NCI-H82 (cell line): ENCODE measurements at regions not wholly inside any gene's neighbourhood (a gene's known extent, or its start where the extent isn't known, plus 50 kb on each side); places are given as distances from the start of the nearest gene placed in this dataset.
"Not testable (repeated sequence)": the region's sequence is repeated elsewhere in the genome, so short reads cannot be mapped to it uniquely, and the experiment has no call there.

Source experiments
- DNase-seq: peaks from one replicate; lab custom pipeline; 2025; lab: John Stamatoyannopoulos, UW

DNA sequence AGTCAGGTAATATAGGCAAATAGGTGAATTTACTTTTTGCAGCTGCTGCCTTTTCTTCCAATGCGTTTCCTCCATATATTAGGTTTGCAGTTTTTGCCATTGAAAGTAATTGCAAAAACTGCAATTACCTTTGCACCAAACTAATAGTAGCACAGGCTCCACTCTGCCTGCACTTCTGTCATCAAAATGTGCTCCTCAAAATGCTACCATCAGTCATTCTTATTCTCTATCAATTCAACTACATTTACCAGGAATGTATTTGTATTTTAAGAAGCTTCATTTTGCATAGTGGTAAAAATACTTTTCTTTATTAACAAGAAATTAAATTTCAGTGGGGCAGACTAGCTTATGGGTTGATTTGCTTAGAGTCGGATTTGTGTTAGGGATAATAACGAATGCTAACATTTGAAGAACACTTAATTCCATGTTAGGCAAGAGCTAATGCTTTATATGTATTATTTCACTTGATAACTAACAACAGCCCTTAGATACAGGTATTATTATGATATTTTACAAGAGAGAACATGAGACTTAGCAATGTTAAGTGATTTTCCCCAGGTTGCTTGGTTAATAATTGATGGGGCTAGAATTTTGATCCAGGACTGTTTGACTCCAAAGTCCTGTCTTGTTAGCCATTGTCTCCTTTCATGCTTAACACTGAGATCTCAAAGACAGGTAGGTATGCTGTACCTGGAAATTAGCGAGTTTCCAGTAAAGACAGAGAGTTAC lies 300.4 kb downstream of the MAN2A1 start:
- DNase-seq: no peak

DNA sequence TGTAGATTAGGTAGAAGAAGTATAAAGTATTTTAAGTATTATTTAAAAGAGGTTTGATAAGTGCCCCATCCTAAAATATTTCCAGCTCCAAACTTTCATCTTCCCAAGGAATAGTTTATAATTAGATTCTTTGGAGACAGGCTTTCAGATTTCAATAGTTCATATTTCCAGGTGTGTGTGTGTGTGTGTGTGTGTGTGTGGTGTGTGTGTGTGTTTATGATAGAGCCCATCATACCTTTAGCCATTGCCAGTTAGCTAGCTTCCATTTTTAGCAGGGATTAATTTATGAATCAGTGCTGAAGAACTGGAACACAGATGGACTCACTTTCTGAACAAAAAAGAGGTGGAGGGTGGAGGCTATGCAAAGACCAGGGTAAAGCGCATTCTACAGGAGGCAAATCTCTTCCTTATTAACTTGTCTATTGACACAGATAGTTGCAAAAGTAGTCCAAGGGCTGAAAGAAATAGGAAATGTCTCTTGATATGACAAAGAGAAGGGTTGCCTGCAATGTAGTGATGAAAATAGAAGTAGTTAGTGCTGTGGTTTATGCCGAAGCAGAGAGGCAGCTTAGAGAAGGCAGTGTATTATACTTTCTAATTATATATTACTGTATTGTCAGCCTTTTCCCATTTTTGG lies 301.1 kb downstream of the MAN2A1 start:
- DNase-seq: no peak

DNA sequence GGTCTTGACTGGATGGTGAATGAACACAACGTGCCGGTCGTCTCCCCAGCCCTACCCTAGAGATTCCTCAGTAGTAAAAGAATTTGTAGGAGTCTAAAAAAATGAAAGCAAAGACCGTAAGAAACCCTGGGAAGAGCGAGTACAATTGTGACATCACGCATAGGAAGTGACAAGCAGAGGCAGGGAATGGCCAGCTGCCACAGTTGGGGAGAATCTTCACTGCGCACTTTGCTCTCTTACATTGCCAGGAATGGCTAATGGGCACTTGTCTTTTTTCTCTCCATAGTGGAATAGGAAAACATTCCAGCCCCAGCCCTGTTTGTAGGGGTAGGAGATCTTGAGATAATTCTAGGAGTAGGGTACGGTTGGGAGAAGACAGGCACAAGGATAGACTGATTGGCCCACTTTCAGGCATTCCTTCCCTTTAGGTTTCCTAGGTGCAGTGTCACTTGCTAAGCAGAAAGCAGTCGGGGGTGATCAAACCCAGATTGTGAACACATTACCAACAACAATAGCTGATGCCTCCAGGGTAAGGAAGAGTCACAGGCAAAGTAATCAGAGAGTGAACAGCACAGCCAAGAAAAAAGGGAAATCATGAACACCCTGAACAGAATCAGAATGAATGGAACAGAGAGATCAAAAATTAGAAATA lies 302.7 kb downstream of the MAN2A1 start:
- no peak for DNase-seq

DNA sequence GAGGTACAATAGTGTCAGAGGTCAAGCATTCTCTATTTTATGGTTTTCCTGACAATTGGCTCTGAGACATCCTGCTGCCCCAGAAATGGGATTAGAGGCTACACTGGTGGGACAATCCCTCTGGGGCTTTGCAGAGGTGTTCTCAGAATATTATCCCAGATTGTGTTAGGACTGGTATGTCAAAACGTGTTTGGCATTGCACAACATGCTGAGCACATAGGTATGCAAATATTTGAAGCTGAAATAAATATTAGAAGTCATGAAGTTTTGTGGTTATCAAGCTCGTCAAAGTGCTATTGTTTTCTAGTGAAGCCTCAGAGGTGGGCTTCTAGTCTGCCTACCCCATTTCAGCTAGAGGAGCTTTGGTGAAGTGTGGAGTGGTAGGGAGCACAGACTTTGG lies 304.4 kb downstream of the MAN2A1 start:
- no peak for DNase-seq

DNA sequence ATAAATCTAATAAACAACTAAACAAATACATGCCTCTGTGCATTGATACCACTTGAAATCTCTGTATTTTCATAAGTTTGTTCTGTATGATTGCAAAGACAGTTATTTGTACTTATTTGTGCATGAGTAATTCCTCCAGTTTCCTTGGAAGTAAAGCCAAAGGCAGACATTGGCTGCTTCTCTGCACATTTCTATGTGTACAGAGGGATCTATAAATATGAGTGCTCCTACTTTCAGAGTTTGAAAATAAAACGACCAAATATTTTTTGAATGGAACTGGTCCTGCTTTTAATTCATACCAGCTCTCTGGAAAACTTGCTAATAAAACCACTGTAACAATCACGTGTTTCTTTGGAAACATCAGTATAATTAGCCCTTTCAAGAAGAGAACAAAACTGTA lies 306.5 kb downstream of the MAN2A1 start:
- no peak for DNase-seq

DNA sequence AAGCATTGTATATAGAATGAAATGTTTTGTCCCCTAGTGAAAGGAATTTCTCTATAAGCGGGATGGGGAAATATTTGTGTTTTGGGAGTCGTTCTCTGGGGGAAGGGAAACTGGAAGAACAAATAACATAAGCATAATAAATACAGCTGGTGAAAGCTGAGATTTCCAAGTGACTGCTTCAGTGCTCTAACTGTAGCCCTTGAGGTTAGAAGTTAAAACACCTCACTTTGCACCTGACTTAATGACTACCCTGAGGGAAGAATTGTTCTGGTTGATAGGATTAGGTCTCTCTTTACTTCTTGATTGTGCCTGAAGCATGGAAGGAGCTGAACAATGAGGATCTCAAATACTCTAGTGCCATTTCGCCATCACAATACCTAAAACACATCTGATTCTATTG lies 307.4 kb downstream of the MAN2A1 start:
- DNase-seq: no peak

DNA sequence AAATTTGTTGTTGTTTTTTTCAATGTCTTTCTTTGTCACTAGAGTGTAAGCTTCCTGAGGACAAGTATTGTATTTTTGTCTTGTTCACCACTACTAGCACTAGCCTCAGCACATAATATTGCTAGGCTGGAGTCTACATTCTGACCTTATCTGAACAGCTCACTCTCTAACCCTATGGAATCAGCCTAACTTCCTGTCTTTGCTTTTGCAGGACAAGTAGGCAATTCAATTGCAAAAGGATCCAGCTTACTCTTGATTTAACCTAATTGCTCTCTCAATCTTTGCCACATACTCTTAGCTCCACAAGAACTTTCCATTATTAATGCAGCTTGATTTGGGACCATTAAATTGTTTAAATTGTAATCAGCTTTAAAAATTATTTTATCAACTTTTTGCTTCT lies 308.5 kb downstream of the MAN2A1 start:
- DNase-seq: no peak

DNA sequence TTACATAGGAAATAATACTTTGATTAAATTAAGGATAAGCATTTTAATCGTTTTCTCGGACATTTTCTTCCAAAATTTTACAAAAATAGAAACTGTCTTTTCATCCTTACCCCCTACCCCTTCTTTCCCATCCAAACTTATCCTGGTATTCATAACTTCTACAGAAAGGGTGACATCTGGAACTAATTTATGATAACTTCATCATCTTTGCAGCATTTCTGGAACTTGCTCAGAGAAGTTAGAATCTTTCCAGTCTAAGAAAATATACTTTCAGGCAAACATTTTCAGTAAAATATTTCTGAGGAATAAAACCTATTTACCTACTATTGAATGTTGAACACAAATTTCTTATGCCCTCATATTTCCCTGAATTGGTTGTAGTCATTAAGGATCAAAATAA lies 309.0 kb downstream of the MAN2A1 start:
- DNase-seq: no peak

DNA sequence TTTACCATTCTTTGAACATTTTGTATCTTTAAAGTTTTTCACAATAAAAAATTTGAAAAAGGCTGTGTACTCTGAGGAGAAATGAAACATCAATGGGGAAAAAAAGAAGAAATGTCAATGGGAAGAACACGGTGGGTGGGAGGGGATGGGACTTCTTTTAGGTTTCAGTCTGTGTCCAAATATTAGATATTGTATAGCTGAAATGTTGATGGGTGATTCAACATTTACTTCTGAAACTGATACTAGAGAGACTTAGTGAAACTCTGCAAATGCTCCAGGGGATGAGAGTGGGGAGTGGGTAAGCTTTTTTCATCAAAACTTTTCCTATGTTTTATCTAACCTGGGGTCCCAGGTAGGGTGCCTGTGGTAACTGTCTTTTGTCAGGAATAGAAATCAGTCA lies 311.9 kb downstream of the MAN2A1 start:
- DNase-seq: no peak

DNA sequence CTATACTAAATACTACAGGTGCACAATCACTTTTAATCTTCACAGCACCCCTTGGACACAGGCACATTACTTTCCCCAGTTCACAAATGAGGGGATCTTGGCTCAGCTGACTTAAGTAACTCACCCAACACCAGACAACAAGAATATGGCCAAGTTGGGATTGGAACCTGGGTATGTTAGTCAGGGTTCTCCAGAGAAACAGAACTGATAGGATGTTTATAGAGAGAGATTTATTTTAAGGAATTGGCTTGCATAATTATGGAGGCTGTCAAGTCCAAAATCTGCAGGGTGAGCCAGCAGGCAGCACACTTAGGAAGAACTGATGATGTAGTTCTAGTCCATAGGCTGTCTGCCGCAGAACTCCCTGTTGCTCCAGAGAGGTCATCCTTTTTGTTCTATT lies 312.9 kb downstream of the MAN2A1 start:
- DNase-seq: no peak

DNA sequence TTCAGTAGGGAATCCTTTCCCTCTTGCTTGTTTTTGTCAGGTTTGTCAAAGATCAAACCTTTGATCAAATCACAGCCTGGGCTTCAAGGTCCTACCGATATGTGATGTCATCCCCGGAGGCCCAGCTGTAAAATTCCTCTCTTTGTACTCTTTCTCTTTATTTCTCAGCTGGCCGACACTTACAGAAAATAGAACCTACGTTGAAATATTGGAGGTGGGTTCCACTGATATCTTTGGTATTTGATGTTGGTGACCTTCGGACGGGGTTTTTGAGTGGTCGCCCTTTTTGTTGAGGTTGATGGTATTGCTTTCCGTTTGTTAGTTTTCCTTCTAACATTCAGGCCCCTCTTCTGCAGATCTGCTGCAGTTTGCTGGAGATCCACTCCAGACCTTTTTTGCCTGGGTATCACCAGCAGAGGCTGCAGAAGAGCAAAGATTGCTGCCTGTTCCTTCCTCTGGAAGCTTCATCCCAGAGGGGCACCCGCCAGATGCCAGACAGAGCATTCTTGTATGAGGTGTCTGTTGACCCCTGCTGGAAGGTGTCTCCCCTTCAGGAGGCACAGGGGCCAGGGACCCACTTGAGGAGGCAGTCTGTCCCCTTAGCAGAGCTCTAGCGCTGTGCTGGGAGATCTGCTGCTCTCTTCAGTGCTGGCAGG lies 316.3 kb downstream of the MAN2A1 start:
- DNase-seq: not testable (repeated sequence)

DNA sequence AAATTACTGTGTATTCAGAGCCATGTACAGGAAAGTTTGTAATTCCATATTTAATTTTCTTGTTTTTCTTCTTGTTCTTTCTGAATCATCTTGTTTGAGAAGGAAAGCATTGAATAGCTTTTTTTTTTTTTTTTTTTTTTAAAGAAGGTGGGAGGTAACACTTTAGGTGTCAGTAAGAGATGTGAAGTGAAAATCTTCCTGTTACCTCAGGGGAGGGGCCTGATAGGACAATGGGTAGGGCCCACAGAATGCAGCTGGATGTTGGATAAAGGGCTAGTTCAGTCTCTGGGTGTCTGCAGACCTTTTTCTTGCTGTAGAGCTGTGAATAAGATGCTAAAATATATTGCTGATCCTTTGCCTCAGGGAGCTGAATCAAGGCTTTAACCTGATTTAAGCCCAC lies 317.4 kb downstream of the MAN2A1 start:
- no peak for DNase-seq

DNA sequence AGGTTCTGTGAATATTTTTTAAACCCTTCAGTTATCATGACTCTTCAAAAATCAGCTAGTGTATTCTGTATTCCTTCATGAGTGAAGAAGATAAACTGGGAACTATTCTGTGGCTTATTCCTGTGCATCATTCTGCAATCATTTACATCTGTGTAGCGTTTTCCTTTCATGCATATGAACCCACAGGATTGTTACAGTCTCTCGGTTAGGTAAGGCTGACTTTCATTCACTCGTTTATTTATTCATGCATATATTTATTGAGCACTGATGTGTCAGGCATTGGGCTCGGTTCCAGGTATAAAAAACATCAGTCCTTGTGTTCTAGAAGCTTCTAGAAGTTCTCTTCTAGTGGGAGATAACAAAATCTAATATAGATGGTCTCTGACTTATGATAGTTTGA lies 318.4 kb downstream of the MAN2A1 start:
- no peak for DNase-seq

DNA sequence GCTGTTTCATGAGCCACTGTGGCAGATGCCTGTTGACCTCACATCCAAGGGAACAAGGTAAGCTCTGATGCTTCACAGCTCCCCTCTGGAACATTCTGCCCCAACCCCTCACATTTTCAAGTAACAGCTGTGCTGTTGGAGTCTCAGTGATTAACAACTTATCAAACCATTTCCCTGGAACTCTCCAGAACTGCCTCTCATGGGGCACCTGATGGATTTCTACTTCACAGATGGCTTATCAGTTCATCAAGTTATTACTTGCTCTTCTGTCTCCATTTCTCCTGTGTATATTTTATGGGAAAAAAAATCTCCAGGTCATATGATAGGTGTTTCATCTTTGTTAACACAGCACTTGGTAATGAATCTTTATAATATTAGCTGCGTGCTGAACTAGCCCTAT lies 322.4 kb downstream of the MAN2A1 start:
- DNase-seq: no peak

DNA sequence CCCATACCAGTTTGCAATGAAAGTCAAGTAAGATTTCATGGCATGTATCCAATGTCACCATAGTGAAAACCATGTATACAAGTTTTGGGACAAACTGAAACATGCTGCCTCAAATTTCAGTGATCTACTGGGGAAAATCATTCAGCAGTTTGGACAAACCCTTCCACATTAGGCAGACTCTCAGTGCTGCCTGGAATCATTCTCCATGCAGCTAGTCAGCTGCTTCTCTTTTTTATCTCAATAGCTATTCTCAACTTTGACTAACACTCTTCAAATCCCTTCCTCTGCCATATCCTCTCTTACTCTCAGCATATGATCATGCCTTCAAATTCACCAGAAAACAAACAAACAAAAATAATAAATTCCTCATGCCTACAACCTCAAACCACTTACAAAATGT lies 323.3 kb downstream of the MAN2A1 start:
- no peak for DNase-seq

DNA sequence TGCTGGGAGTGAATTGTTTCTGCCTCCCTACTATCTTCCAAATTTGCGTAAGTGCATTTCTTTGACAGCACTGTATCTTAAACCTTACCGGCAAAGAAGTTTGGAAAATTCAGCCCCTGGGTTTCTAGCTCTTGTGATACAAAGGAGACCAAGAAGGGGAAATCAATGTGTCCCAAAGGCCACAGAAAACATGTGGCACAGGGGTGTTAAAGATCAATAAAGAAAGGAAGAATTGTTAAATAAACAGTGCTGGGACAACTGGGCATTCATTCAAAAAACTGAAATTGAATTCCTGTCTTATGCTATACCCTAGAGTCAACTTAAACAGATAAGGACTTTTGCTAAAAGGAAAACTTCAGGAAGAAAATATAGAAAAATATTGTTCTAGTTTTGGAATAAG lies 328.1 kb downstream of the MAN2A1 start:
- DNase-seq: no peak

DNA sequence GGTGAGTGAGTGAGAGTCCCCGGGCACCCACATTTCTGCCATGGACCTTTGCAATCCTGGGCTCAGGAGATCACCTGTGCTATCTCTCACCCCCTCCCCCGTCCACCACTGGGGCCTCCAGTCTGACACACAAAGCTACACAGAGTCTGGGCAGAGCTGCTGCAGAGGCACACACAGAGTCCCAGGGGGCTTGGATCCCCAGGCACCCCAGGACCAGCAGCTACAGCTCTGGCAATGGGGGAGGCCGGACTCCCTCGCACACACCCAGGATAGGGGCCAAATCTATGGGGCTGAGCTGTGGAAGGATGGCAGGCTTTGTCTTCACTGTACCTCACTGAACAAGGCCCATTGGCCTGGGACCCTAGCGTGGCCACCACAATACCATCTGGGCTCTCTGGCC lies 328.8 kb downstream of the MAN2A1 start:
- DNase-seq: no peak

DNA sequence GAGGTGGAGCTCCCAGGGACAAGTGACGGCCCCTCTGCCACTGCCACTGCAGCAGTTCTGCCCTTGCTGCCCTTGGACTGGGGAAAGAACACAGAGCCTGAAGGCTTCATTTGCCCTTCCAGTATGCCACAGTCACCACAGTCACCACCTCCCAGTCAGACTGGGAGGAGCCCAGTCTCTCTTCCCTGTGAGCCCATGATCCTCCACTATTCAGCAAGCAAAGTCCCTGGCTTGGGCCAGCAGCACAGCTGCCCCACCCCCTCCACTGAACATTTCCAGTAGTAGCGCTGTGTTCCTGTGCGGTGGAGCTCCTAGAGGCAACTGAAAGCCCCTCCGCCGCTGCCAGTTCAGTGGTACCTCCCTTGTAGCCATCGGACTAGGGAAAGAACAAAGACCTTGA lies 329.4 kb downstream of the MAN2A1 start:
- no peak for DNase-seq

DNA sequence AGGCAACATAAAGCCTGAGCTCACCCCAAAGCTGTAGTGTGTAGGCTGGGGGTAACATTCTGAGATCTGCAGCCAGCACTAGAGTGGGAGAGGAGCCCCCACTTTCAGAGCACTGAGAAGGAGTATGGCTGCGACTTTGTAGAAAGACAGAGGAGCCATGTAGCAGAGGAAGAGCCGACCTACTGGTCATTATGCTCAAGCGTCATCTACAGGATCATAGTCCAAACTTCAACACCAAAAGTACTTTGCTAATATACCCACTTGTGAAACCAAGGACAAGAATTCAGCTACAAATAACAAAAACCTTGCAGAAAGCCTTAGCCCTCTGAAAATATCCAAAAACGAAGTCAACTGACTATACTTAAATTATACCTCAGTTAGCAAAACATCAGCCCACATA lies 330.1 kb downstream of the MAN2A1 start:
- no peak for DNase-seq

DNA sequence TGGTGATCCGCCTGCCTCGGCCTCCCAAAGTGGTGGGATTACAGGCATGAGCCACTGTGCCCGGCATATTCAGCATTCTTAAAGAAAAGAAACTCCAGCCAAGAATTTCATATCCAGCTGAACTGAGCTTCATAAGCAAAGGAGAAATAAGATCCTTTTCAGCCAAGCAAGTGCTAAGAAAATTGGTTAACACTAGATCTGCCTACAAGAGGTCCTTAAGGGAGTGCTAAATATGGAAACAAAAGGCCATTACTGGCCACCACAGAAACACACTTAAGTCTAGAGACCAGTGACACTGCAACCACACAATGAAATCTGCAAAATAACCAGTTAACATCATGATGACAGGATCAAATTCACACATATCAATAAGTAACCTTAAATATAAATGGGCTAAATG lies 331.5 kb downstream of the MAN2A1 start:
- no peak for DNase-seq

DNA sequence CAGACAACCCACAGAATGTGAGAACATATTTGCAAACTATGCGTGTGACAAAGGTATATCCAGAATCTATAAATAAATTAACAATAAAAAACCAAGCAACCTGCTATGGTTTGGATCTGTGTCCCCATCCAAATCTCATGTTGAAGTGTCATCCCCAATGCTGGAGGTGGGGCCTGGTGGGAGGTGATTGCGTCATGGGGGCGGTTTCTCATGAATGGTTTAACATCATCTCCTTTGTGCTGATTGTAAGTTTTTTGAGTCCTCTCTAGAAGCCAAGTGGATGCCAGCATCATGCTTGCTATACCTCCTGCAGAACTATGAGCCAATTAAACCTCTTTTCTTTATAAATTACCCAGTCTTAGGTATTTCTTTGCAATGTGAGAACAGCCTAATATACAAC lies 335.4 kb downstream of the MAN2A1 start:
- no peak for DNase-seq

DNA sequence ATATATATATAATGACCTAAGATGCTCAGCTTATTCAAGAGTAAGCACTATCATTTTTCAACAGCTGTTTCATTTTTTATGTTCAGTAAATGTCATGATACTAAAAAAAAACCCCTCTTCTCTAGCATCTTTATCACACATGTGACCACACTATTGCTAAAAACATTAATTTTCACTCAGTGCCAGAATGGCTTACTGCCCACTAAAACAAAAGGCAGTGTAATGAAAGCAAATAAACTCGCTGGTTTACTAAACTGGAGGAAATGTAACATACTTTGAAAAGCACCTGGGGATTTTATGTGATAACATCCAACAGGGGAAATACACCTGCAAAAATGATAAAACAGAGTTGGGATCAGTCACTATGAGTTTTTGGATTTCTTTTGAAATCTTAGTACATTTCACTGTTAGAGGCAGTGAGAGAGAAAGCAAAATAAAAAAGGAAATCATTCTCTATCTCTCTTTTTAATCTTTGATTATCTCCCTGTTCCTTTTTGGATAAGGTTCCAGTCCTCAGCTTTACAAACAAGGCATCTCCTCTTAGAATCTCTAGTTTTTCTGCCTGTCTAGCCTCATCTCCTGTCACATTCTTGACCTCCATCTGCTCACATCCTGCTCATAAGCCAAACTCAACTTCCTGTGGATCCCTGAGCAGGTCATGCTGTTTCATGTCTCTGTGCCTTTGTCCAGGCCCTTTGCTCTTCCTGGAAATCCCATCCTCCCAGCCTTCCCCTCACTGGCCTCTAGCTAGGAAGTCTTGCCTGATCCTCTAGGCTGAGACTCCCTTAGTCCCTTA lies 338.0 kb downstream of the MAN2A1 start:
- no peak for DNase-seq
